ENCODE measurements at regions not wholly inside any gene's neighbourhood (a gene's known extent, or its start where the extent isn't known, plus 50 kb on each side); places are given as distances from the start of the nearest gene placed in this dataset.

DNA sequence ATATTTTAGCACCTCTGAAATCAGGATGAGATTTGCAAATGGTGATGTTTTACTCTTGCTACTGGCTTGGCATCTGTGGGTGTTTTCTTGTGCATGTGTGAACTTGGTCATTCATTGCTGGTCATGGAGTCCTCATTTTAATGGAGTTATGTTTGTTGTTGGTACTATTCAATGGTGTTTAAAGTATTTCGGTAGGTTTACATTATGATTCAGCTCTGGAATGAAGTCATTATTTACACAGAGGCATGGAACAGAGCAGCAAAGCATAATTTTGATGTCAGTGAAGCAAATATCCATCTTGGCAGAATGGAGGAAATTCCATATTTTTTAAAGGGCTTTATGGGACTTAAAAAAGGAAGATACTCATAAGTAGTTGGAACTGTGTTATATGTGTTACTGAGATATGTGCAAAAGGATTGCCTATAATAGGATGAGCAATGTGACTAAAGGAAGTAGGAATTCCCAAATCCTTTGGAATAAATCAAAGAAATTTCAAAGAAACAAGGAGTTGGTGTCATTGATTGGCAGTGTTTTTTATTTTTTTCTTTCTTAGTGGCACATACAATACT, 147.4 kb downstream of the ACTBL2 start:
- TF ChIP-seq, protein P1, sequence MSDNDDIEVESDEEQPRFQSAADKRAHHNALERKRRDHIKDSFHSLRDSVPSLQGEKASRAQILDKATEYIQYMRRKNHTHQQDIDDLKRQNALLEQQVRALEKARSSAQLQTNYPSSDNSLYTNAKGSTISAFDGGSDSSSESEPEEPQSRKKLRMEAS (CRISPR knock-in tag; IDR thresholded peaks at IDR 0.05): no peak
- TF ChIP-seq, protein P2, sequence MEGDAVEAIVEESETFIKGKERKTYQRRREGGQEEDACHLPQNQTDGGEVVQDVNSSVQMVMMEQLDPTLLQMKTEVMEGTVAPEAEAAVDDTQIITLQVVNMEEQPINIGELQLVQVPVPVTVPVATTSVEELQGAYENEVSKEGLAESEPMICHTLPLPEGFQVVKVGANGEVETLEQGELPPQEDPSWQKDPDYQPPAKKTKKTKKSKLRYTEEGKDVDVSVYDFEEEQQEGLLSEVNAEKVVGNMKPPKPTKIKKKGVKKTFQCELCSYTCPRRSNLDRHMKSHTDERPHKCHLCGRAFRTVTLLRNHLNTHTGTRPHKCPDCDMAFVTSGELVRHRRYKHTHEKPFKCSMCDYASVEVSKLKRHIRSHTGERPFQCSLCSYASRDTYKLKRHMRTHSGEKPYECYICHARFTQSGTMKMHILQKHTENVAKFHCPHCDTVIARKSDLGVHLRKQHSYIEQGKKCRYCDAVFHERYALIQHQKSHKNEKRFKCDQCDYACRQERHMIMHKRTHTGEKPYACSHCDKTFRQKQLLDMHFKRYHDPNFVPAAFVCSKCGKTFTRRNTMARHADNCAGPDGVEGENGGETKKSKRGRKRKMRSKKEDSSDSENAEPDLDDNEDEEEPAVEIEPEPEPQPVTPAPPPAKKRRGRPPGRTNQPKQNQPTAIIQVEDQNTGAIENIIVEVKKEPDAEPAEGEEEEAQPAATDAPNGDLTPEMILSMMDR (IDR thresholded peaks at IDR 0.05): no peak
- no peak for TF ChIP-seq ZNF219 (CRISPR knock-in tag; IDR thresholded peaks at IDR 0.05; ENCODE audit: borderline replicate concordance)
- TF ChIP-seq, protein P3, sequence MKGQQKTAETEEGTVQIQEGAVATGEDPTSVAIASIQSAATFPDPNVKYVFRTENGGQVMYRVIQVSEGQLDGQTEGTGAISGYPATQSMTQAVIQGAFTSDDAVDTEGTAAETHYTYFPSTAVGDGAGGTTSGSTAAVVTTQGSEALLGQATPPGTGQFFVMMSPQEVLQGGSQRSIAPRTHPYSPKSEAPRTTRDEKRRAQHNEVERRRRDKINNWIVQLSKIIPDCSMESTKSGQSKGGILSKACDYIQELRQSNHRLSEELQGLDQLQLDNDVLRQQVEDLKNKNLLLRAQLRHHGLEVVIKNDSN (CRISPR knock-in tag; IDR thresholded peaks at IDR 0.05): no peak
- TF ChIP-seq JUN (CRISPR knock-in tag; IDR thresholded peaks at IDR 0.05): no peak
- TF ChIP-seq, protein P4, sequence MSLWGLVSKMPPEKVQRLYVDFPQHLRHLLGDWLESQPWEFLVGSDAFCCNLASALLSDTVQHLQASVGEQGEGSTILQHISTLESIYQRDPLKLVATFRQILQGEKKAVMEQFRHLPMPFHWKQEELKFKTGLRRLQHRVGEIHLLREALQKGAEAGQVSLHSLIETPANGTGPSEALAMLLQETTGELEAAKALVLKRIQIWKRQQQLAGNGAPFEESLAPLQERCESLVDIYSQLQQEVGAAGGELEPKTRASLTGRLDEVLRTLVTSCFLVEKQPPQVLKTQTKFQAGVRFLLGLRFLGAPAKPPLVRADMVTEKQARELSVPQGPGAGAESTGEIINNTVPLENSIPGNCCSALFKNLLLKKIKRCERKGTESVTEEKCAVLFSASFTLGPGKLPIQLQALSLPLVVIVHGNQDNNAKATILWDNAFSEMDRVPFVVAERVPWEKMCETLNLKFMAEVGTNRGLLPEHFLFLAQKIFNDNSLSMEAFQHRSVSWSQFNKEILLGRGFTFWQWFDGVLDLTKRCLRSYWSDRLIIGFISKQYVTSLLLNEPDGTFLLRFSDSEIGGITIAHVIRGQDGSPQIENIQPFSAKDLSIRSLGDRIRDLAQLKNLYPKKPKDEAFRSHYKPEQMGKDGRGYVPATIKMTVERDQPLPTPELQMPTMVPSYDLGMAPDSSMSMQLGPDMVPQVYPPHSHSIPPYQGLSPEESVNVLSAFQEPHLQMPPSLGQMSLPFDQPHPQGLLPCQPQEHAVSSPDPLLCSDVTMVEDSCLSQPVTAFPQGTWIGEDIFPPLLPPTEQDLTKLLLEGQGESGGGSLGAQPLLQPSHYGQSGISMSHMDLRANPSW (CRISPR knock-in tag; conservative IDR thresholded peaks at IDR 0.05; ENCODE audit: low read depth): no peak
- no peak for TF ChIP-seq NR1H2 (CRISPR knock-in tag; IDR thresholded peaks at IDR 0.05)

All from WTC11 (cell line).